ENCODE measurements at regions not wholly inside any gene's neighbourhood (a gene's known extent, or its start where the extent isn't known, plus 50 kb on each side); places are given as distances from the start of the nearest gene placed in this dataset.
"Not testable (repeated sequence)": the region's sequence is repeated elsewhere in the genome, so short reads cannot be mapped to it uniquely, and the experiment has no call there.

DNA sequence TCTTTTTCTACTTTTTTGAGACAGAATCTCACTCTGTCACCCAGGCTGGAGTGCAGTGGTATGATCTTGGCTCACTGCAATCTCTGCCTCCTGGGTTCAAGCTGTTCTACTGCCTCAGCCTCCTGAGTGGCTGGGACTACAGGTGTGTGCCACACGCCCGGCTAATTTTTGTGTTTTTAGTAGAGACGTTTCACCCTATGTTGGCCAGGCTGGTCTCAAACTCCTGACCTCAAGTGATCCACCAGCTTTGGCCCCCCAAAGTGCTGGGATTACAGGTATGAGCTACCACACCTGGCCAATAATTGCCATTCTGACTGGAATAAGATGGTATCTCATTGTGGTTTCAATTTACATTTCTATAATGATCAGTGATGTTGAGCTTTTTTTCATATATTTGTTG lies 71.0 kb upstream of the RGPD5 start:
- TF ChIP-seq EZH2phosphoT487 (IDR thresholded peaks at IDR 0.05; ENCODE audit: borderline replicate concordance), result not testable (repeated sequence)
- TF ChIP-seq, protein P1, sequence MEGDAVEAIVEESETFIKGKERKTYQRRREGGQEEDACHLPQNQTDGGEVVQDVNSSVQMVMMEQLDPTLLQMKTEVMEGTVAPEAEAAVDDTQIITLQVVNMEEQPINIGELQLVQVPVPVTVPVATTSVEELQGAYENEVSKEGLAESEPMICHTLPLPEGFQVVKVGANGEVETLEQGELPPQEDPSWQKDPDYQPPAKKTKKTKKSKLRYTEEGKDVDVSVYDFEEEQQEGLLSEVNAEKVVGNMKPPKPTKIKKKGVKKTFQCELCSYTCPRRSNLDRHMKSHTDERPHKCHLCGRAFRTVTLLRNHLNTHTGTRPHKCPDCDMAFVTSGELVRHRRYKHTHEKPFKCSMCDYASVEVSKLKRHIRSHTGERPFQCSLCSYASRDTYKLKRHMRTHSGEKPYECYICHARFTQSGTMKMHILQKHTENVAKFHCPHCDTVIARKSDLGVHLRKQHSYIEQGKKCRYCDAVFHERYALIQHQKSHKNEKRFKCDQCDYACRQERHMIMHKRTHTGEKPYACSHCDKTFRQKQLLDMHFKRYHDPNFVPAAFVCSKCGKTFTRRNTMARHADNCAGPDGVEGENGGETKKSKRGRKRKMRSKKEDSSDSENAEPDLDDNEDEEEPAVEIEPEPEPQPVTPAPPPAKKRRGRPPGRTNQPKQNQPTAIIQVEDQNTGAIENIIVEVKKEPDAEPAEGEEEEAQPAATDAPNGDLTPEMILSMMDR (conservative IDR thresholded peaks at IDR 0.05; ENCODE audit: low read length), result not testable (repeated sequence)

Data from Loucy (cell line).